ENCODE measurements at regions not wholly inside any gene's neighbourhood (a gene's known extent, or its start where the extent isn't known, plus 50 kb on each side); places are given as distances from the start of the nearest gene placed in this dataset.

DNA sequence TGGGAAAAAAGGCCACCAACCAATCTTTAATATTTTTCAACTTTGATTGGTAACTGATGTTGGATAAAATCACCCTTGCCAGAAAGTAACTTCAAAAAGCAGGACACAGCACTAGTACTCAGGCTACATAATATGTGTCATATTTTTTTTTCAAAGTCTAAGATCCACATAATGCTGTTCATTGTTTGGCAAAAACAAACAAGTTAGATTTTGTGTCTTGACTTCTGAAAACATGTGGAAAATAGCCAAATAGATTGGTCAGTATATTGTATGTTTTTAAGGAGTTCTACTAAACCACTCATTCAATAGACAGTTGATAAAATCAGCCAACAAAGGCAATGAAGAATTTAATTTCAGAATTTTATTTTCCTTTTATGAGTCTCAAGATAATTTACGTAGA lies 111.7 kb upstream of the CCDC54 start:
- Histone ChIP-seq H3K4me1 (ENCODE audit: control insufficient read depth, insufficient read depth, low read length) (peaks cover 2% of the 10 kb centered on the region), H3K4me3 (ENCODE audit: low read length) (no peak overlapping the region), H3K27ac (ENCODE audit: low read length) (no peak overlapping the region), H3K27me3 (ENCODE audit: control insufficient read depth, insufficient read depth) (no peaks in the 10 kb centered on the region), H3K9me3 (ENCODE audit: control insufficient read depth, low read length) (no peaks in the 10 kb centered on the region)
- DNase-seq (no peak), ATAC-seq (no peak)
- intact Hi-C loops (cut with DNase I): loop anchor here in 1 of 4 donors (10.0 kb wide), 1 partner anchor 159 kb away; no protein-coding TSS in a partner anchor
- 91% methylated on average over 1 of the region's 1 CpG for WGBS

DNA sequence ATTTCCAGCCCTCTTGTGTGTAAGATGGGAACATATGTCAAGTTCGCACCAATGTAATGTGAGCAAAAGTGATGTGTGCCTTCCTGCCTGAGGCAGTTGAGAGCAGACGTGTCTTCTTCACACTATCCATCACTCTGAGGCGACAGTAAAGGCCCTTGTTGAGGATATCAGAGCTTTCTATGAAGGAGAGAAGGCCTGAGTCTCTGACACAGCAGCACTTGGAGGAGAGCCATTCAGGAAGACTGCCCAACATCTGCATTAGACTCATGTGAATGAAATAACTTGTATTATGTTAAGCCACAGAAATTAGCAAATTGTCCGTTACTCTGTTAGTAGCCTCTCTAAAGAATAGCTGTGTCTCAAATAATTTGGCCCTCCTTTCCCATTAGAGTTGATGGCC lies 108.8 kb upstream of the CCDC54 start:
- Histone ChIP-seq H3K9me3 (ENCODE audit: control insufficient read depth, low read length) (no peaks in the 10 kb centered on the region), H3K27me3 (ENCODE audit: control insufficient read depth, insufficient read depth) (no peaks in the 10 kb centered on the region), H3K4me1 (ENCODE audit: control insufficient read depth, insufficient read depth, low read length) (peaks cover 2% of the 10 kb centered on the region), H3K4me3 (ENCODE audit: low read length) (no peak overlapping the region), H3K27ac (ENCODE audit: low read length) (no peak overlapping the region)
- intact Hi-C loops (cut with DNase I): loop anchor here in 1 of 4 donors (10.0 kb wide), 1 partner anchor 156 kb away; no protein-coding TSS in a partner anchor
- ATAC-seq (no peak), DNase-seq (no peak)
- 85% methylated on average over 4 of the region's 4 CpGs for WGBS

DNA sequence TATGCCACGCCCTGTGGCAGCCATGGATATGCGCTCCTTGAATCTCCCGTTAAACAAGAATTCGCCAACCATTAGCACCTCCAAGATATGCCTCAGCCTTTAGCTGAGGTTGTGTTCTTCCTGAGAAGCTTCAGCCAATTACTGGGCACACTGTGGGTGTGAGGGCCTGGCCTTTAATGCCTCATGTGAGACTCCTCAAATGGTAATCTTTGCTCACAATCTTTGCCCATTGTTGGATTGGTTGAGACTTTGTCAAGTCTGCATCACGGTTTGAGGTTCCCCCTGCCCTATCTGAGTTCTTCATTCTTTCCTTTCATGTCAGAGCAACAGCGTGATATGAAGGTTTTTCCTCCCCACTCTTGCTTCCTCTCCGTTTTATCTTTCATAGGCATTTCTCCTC lies 108.1 kb upstream of the CCDC54 start:
- ATAC-seq (no peak), DNase-seq (no peak)
- H3K27ac ChIP-seq (ENCODE audit: low read length): no peak overlapping the region
- H3K9me3 ChIP-seq (ENCODE audit: control insufficient read depth, low read length): no peaks in the 10 kb centered on the region
- H3K4me1 ChIP-seq (ENCODE audit: control insufficient read depth, insufficient read depth, low read length): peaks cover 2% of the 10 kb centered on the region
- intact Hi-C loops (cut with DNase I): loop anchor here in 1 of 4 donors (10.0 kb wide), 1 partner anchor 156 kb away; no protein-coding TSS in a partner anchor
- H3K27me3 ChIP-seq (ENCODE audit: control insufficient read depth, insufficient read depth): no peaks in the 10 kb centered on the region
- no peak overlapping the region for H3K4me3 ChIP-seq (ENCODE audit: low read length)
- 88% methylated on average over 7 of the region's 7 CpGs for WGBS

DNA sequence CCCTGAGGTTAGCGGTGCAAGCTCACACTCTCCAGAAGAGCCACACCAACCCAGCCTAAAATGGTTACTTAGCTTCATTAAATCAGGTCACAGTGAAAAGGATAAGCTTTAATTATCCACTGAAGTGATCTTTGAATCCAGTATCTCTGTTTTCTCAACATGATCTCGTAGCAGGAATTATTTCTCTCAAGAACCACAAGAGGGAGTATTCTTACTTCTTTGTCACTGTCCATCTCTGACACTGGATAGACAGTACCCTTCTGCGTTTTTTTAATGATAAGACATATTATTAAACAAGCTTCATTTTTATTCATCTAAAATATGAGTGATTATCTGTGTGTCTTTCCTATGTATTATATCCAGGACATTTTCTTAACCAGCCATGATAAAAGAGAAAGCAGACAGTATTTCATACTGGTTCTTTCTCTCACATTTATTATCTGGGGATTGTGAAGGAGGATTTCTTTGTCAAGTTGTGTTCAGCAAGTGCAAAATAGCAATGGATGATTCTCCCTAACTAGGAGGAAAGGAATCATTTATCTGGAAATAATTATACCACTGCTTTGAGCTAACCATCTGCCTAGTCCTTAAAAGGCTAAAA lies 105.4 kb upstream of the CCDC54 start:
- intact Hi-C loops (cut with DNase I): loop anchor here in 2 of 4 donors (5.0 kb wide), 2 partner anchors 145 to 150 kb away; no protein-coding TSS in a partner anchor
- 15% methylated on average over 3 of the region's 3 CpGs for WGBS
- ATAC-seq (peak; percentile 50 to 56), DNase-seq (no peak)
- Histone ChIP-seq H3K9me3 (ENCODE audit: control insufficient read depth, low read length) (no peaks in the 10 kb centered on the region), H3K4me3 (ENCODE audit: low read length) (no peak overlapping the region), H3K27ac (ENCODE audit: low read length) (no peak overlapping the region), H3K27me3 (ENCODE audit: control insufficient read depth, insufficient read depth) (no peaks in the 10 kb centered on the region), H3K4me1 (ENCODE audit: control insufficient read depth, insufficient read depth, low read length) (no peaks in the 10 kb centered on the region)

GRCh38 chr3:107272471-107272870 lies 104.8 kb upstream of the CCDC54 start:
- Histone ChIP-seq H3K4me3 (ENCODE audit: low read length) (no peak overlapping the region), H3K9me3 (ENCODE audit: control insufficient read depth, low read length) (no peaks in the 10 kb centered on the region), H3K4me1 (ENCODE audit: control insufficient read depth, insufficient read depth, low read length) (no peaks in the 10 kb centered on the region), H3K27ac (ENCODE audit: low read length) (no peak overlapping the region), H3K27me3 (ENCODE audit: control insufficient read depth, insufficient read depth) (no peaks in the 10 kb centered on the region)
- intact Hi-C loops (cut with DNase I): loop anchor here in 2 of 4 donors (5.0 kb wide), 2 partner anchors 145 to 150 kb away; no protein-coding TSS in a partner anchor
- DNase-seq: no peak
- no peak for ATAC-seq
- WGBS: 88% methylated on average over 2 of the region's 2 CpGs

DNA sequence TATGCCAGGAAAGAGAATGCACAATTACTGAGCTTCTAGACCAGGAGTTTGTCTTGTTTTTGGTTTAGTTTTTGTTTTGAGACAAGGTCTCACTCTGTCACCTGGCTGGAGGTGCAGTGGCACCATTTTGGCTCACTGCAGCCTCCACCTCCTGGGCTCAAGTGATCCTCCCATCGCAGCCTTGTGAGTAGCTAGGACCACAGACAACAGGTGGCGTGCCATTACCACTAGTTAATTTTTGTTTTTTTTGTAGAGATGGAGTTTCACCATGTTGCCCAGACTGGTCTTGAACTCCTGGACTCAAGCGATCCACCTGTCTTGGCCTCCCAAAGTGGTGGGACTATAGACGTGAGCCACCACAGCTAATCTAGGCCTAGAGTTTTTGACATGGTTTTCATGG lies 104.4 kb upstream of the CCDC54 start:
- Histone ChIP-seq H3K4me1 (ENCODE audit: control insufficient read depth, insufficient read depth, low read length) (no peaks in the 10 kb centered on the region), H3K27ac (ENCODE audit: low read length) (no peak overlapping the region), H3K9me3 (ENCODE audit: control insufficient read depth, low read length) (no peaks in the 10 kb centered on the region), H3K4me3 (ENCODE audit: low read length) (no peak overlapping the region), H3K27me3 (ENCODE audit: control insufficient read depth, insufficient read depth) (no peaks in the 10 kb centered on the region)
- WGBS: 92% methylated on average over 4 of the region's 4 CpGs
- DNase-seq (no peak), ATAC-seq (no peak)
- intact Hi-C loops (cut with DNase I): loop anchor here in 2 of 4 donors (5.0 kb wide), 2 partner anchors 144 to 149 kb away; no protein-coding TSS in a partner anchor

DNA sequence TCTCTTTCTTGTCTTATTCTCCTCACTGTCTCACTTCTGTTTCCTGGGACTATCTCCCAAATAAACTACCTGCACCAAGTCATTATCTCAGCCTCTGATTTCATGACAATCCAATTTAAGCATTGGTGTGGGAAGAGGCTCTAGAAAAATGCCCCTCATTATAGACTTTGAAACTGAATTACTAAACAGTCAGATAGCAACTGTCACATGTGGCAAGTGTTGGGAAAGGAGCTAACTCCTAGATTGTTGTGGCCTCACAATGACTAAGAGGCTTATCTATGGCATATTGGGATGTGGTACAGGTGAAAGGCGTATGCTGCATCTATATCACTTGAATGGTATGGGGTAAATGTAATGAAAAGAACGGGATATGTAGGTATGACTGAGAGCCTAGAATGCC lies 103.5 kb upstream of the CCDC54 start:
- Histone ChIP-seq H3K9me3 (ENCODE audit: control insufficient read depth, low read length) (no peaks in the 10 kb centered on the region), H3K27ac (ENCODE audit: low read length) (no peak overlapping the region), H3K27me3 (ENCODE audit: control insufficient read depth, insufficient read depth) (no peaks in the 10 kb centered on the region), H3K4me3 (ENCODE audit: low read length) (no peak overlapping the region), H3K4me1 (ENCODE audit: control insufficient read depth, insufficient read depth, low read length) (no peaks in the 10 kb centered on the region)
- DNase-seq (no peak), ATAC-seq (no peak)
- intact Hi-C loops (cut with DNase I): loop anchor here in 2 of 4 donors (5.0 kb wide), 2 partner anchors 144 to 149 kb away; no protein-coding TSS in a partner anchor
- 92% methylated on average over 2 of the region's 2 CpGs for WGBS

DNA sequence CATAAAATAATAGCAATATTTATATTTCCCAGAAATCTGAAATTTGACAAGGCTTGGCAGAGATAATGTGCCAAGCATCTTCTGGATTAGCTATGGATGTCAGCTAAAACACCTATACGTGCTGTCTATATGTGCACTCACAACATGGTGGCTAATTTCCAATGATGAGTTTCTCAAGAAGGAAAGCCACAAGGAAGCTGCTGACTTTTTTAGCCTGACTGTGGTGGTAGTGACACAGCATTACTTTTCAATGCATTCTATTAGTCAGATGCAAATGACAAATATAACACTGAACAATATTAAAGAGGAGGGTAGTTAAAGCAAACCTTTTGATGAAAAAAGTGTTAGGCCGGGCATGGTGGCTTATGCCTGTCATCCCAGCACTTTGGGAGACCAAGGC lies 101.7 kb upstream of the CCDC54 start:
- no peak overlapping the region for H3K4me3 ChIP-seq (ENCODE audit: low read length)
- H3K9me3 ChIP-seq (ENCODE audit: control insufficient read depth, low read length): no peaks in the 10 kb centered on the region
- DNase-seq (no peak), ATAC-seq (no peak)
- H3K27ac ChIP-seq (ENCODE audit: low read length): no peak overlapping the region
- 90% methylated on average over 2 of the region's 2 CpGs for WGBS
- no peaks in the 10 kb centered on the region for H3K27me3 ChIP-seq (ENCODE audit: control insufficient read depth, insufficient read depth)
- H3K4me1 ChIP-seq (ENCODE audit: control insufficient read depth, insufficient read depth, low read length): no peaks in the 10 kb centered on the region
- intact Hi-C loops (cut with DNase I): no loop called here

DNA sequence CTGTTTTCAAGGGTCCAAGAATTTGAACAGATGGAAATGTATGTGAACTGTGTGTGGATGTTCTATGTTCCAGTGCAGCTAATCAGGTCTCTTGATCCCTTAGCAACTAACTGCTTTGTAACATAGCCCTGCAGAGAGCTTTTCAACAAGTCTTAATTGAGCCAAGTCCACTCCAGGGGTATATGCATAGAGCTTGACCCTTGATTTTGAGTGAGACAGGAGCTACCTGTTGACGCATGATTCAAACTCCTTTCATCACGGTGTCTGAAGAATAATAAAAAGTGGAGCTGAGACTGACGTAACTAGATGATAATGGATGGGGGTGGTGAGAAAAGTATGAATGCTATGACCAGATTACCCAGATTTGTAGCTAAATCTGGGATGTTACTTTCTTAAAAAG lies 93.3 kb upstream of the CCDC54 start:
- H3K27me3 ChIP-seq (ENCODE audit: control insufficient read depth, insufficient read depth): no peaks in the 10 kb centered on the region
- no peaks in the 10 kb centered on the region for H3K9me3 ChIP-seq (ENCODE audit: control insufficient read depth, low read length)
- ATAC-seq (peak in 1 of 2 donors; percentile 74), DNase-seq (no peak)
- intact Hi-C loops (cut with DNase I): no loop called here
- no peak overlapping the region for H3K27ac ChIP-seq (ENCODE audit: low read length)
- H3K4me1 ChIP-seq (ENCODE audit: control insufficient read depth, insufficient read depth, low read length): peaks cover 2% of the 10 kb centered on the region
- no peak overlapping the region for H3K4me3 ChIP-seq (ENCODE audit: low read length)
- WGBS: 48% methylated on average over 3 of the region's 3 CpGs

GRCh38 chr3:107284612-107285011 lies 92.6 kb upstream of the CCDC54 start:
- Histone ChIP-seq H3K4me1 (ENCODE audit: control insufficient read depth, insufficient read depth, low read length) (peaks cover 2% of the 10 kb centered on the region), H3K27me3 (ENCODE audit: control insufficient read depth, insufficient read depth) (no peaks in the 10 kb centered on the region), H3K9me3 (ENCODE audit: control insufficient read depth, low read length) (no peaks in the 10 kb centered on the region), H3K27ac (ENCODE audit: low read length) (no peak overlapping the region), H3K4me3 (ENCODE audit: low read length) (no peak overlapping the region)
- no peak for DNase-seq
- intact Hi-C loops (cut with DNase I): no loop called here
- no peak for ATAC-seq
- WGBS: 34% methylated on average over 1 of the region's 1 CpG

GRCh38 chr3:107285197-107285596 lies 92.0 kb upstream of the CCDC54 start:
- DNase-seq (no peak), ATAC-seq (no peak)

GRCh38 chr3:107289354-107289753 lies 87.9 kb upstream of the CCDC54 start:
- ATAC-seq (no peak), DNase-seq (no peak)
- Histone ChIP-seq H3K4me3 (ENCODE audit: low read length) (no peak overlapping the region), H3K27me3 (ENCODE audit: control insufficient read depth, insufficient read depth) (no peaks in the 10 kb centered on the region), H3K27ac (ENCODE audit: low read length) (no peak overlapping the region), H3K4me1 (ENCODE audit: control insufficient read depth, insufficient read depth, low read length) (no peaks in the 10 kb centered on the region), H3K9me3 (ENCODE audit: control insufficient read depth, low read length) (no peaks in the 10 kb centered on the region)
- intact Hi-C loops (cut with DNase I): no loop called here

More at GRCh38 chr3:107285197-107285596, 92.0 kb upstream of the CCDC54 start:
- intact Hi-C loops (cut with DNase I): no loop called here
- H3K4me1 ChIP-seq (ENCODE audit: control insufficient read depth, insufficient read depth, low read length): peaks cover 2% of the 10 kb centered on the region
- WGBS: 77% methylated on average over 2 of the region's 2 CpGs
- no peak overlapping the region for H3K4me3 ChIP-seq (ENCODE audit: low read length)
- no peaks in the 10 kb centered on the region for H3K27me3 ChIP-seq (ENCODE audit: control insufficient read depth, insufficient read depth)
- no peak overlapping the region for H3K27ac ChIP-seq (ENCODE audit: low read length)
- no peaks in the 10 kb centered on the region for H3K9me3 ChIP-seq (ENCODE audit: control insufficient read depth, low read length)

Data from right cardiac atrium (tissue), 5 donors.